ENCODE measurements at regions not wholly inside any gene's neighbourhood (a gene's known extent, or its start where the extent isn't known, plus 50 kb on each side); places are given as distances from the start of the nearest gene placed in this dataset.
"Not testable (repeated sequence)": the region's sequence is repeated elsewhere in the genome, so short reads cannot be mapped to it uniquely, and the experiment has no call there.

DNA sequence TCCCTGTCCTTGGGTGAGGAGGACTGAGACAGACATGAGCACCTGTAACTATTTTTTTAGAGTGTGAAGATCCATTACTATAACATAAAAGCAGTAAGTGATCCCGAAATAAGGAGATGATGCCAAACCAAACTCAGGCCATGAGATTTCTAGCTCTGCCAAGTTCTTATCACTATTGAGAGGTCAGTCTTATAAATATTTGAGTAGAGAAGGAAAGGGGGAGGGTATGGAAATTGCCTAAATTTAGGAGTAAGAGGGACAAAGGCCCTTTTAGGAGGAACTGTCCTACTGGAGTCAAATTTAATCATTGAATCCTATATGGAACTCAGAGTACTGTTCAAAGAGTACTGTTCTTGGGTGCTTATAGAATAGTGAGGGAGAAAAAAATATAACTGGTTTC lies 326.9 kb upstream of the NAALADL2 start:
- H3K27me3 Mint-ChIP-seq = no peaks in the 10 kb centered on the region
- H3K27ac Mint-ChIP-seq = no peak overlapping the region
- no peaks in the 10 kb centered on the region for H3K36me3 Mint-ChIP-seq (ENCODE audit: low read depth)
- H3K4me1 Mint-ChIP-seq (ENCODE audit: low read depth) = no peaks in the 10 kb centered on the region
- peaks cover 5% of the 10 kb centered on the region for H3K9me3 Mint-ChIP-seq
- H3K4me3 Mint-ChIP-seq = no peak overlapping the region

DNA sequence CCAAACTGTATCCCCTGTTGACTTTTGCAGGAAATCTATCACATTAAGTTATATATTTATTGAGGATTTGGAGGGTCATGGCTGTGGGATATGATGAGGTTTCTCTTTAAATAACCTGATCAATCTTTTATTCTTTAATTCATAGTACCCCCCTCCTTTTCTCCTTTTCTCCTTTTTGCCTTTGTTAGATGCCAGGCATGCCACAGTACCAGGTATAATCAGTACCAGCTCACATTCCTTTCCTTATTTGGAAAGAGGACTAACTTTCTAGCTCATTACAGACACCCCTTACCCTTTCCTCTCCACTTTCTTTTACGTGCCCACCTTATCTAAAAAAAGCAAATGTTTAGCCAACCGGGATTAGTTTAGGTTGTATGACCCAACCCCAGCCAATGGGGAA lies 326.4 kb upstream of the NAALADL2 start:
- H3K27ac Mint-ChIP-seq = no peak overlapping the region
- H3K36me3 Mint-ChIP-seq (ENCODE audit: low read depth) = no peaks in the 10 kb centered on the region
- H3K4me3 Mint-ChIP-seq = no peak overlapping the region
- no peaks in the 10 kb centered on the region for H3K27me3 Mint-ChIP-seq
- H3K4me1 Mint-ChIP-seq (ENCODE audit: low read depth) = no peaks in the 10 kb centered on the region
- H3K9me3 Mint-ChIP-seq = peaks cover 5% of the 10 kb centered on the region

DNA sequence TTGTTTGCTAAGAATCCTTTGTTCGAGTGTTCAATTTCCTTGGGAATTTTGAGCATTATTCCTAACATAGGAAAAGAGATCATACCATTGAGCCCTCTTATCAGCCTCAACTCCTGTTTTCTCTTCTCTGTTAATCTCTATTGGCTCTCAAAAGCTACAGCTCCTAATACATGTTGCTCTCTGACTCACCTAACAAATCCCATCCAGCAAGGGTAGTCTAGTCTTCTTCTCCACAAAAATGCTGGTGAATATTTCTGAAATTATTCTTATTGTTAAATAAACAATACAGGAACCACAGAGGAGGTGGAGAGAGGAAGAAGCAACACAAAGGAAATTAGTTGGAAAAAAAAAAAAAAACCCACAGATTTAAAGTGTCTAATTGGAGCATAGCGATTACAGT lies 325.8 kb upstream of the NAALADL2 start:
- Mint-ChIP-seq H3K9me3 (peaks cover 5% of the 10 kb centered on the region), H3K4me1 (ENCODE audit: low read depth) (no peaks in the 10 kb centered on the region), H3K27ac (no peak overlapping the region), H3K4me3 (no peak overlapping the region), H3K27me3 (no peaks in the 10 kb centered on the region), H3K36me3 (ENCODE audit: low read depth) (no peaks in the 10 kb centered on the region)

DNA sequence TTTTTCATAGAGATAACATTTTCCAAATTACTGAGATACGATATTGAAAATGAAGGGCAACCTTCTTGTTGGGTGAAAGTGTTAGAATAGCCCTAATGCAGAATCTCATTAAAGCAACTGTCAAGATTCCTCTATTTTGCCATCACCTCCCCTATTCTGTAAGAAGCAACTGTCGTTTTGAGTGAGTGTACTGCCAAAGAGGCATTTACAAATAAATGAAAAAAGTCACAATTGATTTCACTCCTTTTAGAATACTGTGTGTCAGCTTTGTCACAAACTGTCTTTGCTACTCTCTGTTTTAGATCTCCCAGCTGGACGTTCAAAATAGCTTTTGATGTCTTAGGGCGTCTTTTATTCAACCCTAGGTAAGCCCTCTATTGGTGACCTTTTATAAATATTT lies 322.8 kb upstream of the NAALADL2 start:
- Mint-ChIP-seq H3K27me3 (no peaks in the 10 kb centered on the region), H3K4me1 (ENCODE audit: low read depth) (no peaks in the 10 kb centered on the region), H3K9me3 (no peaks in the 10 kb centered on the region), H3K4me3 (no peak overlapping the region), H3K36me3 (ENCODE audit: low read depth) (no peaks in the 10 kb centered on the region), H3K27ac (no peak overlapping the region)

DNA sequence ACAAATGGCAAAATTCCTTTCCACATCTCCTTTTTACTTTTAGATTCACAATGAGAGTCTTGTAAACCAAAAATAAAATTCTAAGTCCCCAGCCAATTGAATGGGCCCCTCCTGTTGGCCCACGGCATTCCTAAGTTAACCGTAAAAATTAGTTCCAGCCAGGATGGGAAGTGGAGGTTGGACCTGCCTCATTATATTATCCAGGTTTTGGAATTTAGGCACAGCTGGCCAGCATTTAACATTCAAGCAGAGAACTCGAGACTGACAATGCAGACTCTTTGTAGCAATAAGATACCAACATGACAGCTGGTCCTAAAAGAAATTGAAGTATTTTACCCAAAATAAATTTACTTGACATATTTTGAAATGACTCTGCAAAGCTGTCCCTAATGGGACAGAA lies 321.0 kb upstream of the NAALADL2 start:
- no peak overlapping the region for H3K27ac Mint-ChIP-seq
- no peak overlapping the region for H3K4me3 Mint-ChIP-seq
- no peaks in the 10 kb centered on the region for H3K36me3 Mint-ChIP-seq (ENCODE audit: low read depth)
- H3K9me3 Mint-ChIP-seq = no peaks in the 10 kb centered on the region
- no peaks in the 10 kb centered on the region for H3K27me3 Mint-ChIP-seq
- H3K4me1 Mint-ChIP-seq (ENCODE audit: low read depth) = no peaks in the 10 kb centered on the region

DNA sequence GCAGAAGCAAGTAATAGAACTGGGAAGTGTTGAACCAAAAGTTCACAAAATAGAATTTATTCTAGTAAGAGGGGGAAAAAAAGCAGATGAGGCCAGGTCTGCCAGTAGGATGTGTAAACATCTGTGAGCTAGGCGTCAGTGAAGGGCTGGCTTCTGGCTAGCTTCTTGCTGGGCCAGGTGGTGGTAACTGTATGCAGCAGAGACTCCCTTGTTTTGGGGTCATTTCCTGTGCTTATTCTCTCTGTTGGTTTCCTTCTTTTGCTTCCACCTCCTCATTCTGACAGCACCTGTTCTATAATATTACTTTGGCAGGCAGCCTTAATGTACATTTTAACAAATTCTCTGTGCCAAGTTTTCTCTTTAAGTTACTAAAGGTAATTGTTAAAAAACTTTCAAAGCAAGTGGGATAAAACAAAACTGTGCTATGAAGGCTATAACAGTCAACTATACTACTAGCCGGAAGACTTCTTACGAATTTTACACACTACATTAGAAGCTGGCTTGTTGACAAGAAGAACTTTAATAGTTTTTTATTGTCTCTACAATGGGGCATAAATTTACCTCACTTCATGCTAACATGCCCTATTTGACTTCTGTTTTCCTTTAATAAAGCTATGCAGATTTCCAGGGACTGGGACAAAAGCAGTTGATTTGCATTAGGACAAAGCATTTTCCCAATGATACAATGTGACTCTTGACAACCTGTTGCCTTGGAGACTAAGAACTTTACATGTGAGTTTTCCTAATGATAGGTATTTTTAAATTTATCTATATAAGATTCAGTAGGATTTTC lies 318.8 kb upstream of the NAALADL2 start:
- H3K4me3 Mint-ChIP-seq = no peak overlapping the region
- H3K36me3 Mint-ChIP-seq (ENCODE audit: low read depth) = no peaks in the 10 kb centered on the region
- no peaks in the 10 kb centered on the region for H3K27me3 Mint-ChIP-seq
- H3K27ac Mint-ChIP-seq = no peak overlapping the region
- peaks cover 4% of the 10 kb centered on the region for H3K9me3 Mint-ChIP-seq
- H3K4me1 Mint-ChIP-seq (ENCODE audit: low read depth) = no peaks in the 10 kb centered on the region

DNA sequence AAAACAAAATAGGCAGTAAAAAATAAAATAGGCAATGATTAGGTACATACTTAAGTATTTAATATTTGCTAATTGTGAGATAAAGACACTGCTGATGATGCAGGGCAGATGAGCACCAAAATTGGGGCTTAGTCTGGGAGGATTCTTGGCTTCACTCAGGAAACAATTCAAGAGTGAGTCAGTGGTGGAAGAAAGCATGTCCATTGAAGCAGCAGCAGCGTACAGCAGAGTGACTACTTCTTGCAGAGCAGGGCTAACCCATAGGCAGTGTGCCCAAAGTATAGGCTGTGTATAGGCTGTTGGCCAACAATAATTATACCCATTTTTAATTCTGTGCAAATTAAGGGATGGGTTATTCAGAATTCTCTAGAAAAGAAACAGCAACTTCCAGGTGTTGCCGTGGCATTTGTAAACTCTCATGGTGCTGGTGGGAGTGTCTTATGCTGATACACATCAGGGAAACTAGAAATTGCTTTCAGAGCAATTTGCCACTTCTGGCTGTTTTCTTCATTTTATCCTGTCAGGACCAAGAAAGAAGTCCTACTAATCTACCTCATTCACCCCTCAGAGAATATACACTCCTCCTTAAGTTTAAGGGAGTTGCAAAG lies 317.3 kb upstream of the NAALADL2 start:
- Mint-ChIP-seq H3K27ac (no peak overlapping the region), H3K36me3 (ENCODE audit: low read depth) (no peaks in the 10 kb centered on the region), H3K4me1 (ENCODE audit: low read depth) (no peaks in the 10 kb centered on the region), H3K27me3 (no peaks in the 10 kb centered on the region), H3K4me3 (no peak overlapping the region), H3K9me3 (peaks cover 5% of the 10 kb centered on the region)

DNA sequence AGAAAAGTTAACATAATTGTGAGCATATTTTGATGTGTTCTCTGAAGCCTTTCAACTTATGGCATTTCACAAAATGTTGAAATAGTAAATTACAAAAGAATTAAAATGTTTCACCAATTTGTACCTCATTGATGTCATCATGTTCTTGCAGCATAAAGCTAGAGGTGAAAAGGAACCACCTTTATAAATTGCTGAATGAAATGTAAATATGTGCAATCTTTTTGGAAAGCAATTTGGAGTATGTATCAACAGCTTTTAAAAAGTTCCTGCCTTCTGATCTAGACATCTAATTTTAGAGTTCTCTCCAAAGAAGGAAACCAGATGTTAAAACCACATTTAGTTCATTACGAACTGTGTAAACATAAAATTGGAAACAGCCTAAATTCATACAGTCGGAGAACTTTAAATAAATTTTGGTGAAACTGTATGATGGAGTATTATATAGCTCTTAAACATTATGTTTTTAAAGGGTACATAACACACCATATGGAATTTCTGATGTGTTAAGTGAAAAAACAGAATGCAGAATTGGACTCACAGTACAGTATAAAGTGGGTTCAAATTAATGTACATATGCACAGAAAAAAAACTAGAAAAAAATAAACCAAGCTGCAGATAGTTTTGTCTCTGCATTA lies 311.2 kb upstream of the NAALADL2 start:
- H3K4me3 Mint-ChIP-seq = no peak overlapping the region
- H3K9me3 Mint-ChIP-seq = peaks cover 5% of the 10 kb centered on the region
- H3K4me1 Mint-ChIP-seq (ENCODE audit: low read depth) = no peaks in the 10 kb centered on the region
- no peaks in the 10 kb centered on the region for H3K27me3 Mint-ChIP-seq
- no peak overlapping the region for H3K27ac Mint-ChIP-seq
- no peaks in the 10 kb centered on the region for H3K36me3 Mint-ChIP-seq (ENCODE audit: low read depth)

DNA sequence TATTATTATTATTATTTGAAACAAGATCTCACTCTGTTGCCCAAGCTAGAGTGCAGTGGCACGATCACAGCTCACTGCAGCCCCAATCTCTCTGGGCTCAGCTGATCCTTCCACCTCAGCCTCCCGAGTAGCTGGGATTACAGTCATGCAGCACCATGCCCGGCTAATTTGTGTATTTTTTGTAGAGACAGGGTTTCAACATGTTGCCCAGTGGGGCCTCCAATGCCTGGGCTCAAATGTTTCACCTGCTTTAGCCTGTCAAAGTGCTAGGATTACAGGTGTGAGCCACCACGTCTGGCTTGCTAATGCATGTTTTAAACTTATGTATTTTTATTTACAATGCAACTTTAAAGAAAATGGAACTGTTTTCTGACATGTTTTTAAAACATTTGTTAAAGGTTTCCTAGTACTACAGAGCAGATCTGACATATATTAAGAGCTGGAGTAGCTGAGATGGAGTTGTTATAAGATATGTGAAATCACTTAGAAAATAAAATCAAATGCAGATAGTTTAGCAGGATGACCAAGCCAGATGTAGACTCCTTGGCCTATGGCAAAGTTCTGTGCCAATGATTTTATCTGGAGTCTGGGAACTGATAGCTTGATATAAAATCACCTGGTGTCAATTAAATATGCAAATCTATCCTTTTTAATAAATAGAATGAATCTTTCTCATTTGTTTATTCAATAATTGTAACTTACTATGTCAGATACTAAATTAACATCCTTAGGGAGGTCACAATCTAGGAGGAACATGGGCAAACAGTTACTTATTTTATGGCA lies 310.1 kb upstream of the NAALADL2 start:
- no peak overlapping the region for H3K4me3 Mint-ChIP-seq
- H3K36me3 Mint-ChIP-seq (ENCODE audit: low read depth) = no peaks in the 10 kb centered on the region
- peaks cover 5% of the 10 kb centered on the region for H3K9me3 Mint-ChIP-seq
- no peaks in the 10 kb centered on the region for H3K4me1 Mint-ChIP-seq (ENCODE audit: low read depth)
- H3K27me3 Mint-ChIP-seq = no peaks in the 10 kb centered on the region
- H3K27ac Mint-ChIP-seq = no peak overlapping the region

DNA sequence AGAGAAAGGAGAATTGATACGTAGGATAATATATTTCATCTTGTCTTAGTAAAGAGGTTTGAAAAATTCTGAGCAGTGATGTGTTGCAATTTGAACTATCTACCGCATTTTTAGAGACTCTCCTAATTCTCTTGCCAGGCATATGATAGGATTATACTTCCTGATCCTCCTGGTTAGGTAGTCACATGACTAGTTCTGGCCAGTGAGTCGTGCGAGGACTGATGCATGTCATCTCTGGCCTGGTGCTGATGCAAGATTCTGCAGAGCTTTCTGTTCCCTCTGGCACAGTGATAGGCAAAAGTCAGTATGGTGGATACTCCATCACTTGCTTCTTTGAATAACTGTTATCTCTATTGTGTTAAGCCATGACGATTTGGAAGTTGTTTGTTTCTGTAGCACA lies 277.6 kb upstream of the NAALADL2 start:
- no peak overlapping the region for H3K4me3 Mint-ChIP-seq
- H3K27ac Mint-ChIP-seq = no peak overlapping the region
- H3K27me3 Mint-ChIP-seq = no peaks in the 10 kb centered on the region
- H3K9me3 Mint-ChIP-seq = no peaks in the 10 kb centered on the region
- H3K4me1 Mint-ChIP-seq (ENCODE audit: low read depth) = no peaks in the 10 kb centered on the region
- no peaks in the 10 kb centered on the region for H3K36me3 Mint-ChIP-seq (ENCODE audit: low read depth)

DNA sequence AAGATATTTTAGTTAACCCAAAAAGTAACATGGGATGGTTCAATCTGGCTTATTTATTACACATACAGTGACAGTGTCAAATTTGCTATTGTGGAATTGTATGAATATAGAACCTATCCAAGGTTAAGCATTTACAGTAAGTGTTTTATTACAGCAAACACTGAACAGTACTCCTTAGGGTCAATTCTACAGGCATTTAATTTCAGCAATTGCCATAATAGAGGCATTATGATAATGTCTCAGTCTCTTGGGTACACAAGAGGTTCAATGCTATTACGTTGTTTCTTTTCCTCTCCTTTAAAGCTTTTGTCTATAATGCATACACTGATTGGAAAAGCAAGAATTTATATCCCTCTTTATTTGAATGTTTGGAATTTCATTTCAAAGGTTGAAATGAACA lies 275.7 kb upstream of the NAALADL2 start:
- no peaks in the 10 kb centered on the region for H3K36me3 Mint-ChIP-seq (ENCODE audit: low read depth)
- no peak overlapping the region for H3K27ac Mint-ChIP-seq
- no peaks in the 10 kb centered on the region for H3K27me3 Mint-ChIP-seq
- H3K4me1 Mint-ChIP-seq (ENCODE audit: low read depth) = no peaks in the 10 kb centered on the region
- H3K9me3 Mint-ChIP-seq = no peaks in the 10 kb centered on the region
- no peak overlapping the region for H3K4me3 Mint-ChIP-seq

DNA sequence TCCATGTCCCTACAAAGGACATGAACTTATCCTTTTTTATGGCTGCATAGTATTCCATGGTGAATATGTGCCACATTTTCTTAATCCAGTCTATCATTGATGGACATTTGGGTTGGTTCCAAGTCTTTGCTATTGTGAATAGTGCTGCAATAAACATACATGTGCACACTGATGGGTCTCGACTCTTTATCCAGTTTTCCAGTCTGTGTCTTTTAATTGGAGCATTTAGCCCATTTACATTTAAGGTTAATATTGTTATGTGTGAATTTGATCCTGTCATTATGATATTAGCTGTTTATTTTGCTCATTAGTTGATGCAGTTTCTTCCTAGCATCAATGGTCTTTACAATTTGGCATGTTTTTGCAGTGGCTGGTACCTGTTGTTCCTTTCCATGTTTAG lies 272.0 kb upstream of the NAALADL2 start:
- not testable (repeated sequence) for H3K27ac Mint-ChIP-seq; H3K27me3 Mint-ChIP-seq; H3K4me3 Mint-ChIP-seq; H3K4me1 Mint-ChIP-seq (ENCODE audit: low read depth); H3K36me3 Mint-ChIP-seq (ENCODE audit: low read depth); H3K9me3 Mint-ChIP-seq

DNA sequence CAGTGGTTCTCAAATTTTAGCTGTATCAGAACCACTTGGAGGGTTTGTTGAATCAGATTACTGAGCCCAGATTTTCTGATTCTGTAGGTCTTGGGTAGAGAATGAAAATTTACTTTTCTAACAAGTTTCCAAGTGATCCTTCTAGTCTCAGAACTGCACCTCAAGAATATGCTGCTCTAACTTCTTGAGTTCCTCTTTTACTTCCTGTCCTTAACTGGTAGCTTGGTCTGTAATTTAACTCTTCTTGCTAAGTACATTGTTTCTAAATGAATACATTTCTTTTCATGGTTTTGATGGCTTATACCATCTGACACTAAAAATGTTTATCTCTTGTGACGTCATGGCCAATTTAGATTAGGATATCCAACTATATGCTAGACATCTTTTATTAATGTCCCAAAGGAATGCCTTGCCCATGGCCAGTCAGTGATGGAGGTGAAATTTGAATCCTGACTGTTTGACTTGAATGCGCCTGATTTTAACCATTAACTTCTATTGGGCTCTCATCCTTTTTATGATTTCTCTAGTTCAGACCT lies 262.6 kb upstream of the NAALADL2 start:
- Mint-ChIP-seq H3K4me1 (ENCODE audit: low read depth) (no peaks in the 10 kb centered on the region), H3K4me3 (no peak overlapping the region), H3K36me3 (ENCODE audit: low read depth) (no peaks in the 10 kb centered on the region), H3K27ac (no peak overlapping the region), H3K27me3 (no peaks in the 10 kb centered on the region), H3K9me3 (peaks cover 12% of the 10 kb centered on the region)

DNA sequence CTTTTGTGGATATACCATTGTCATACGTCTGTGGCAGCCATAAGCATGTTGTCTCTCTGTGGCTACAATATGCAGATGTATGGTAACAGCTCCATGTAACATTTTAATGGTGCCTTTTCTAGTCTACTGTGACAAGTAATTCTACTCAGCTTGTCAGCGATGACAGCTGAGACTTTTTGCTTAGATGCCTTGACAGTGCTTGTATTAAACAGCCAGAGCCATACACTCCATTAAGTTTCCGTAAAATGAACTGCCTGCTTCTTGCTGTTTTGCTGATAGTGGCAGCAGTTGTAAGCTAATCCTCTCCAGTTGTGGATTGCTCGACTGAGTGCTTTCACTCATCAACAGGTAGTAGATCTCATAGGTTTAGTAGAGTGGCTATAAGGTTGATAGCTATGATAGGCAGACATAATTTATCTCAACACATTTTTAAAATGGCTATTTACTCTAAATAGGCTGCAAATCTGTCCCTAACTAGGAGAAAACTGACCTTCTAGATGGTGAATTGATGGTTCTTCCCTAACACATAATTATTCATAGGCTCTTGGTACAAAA lies 260.2 kb upstream of the NAALADL2 start:
- H3K36me3 Mint-ChIP-seq (ENCODE audit: low read depth) = no peaks in the 10 kb centered on the region
- H3K4me1 Mint-ChIP-seq (ENCODE audit: low read depth) = no peaks in the 10 kb centered on the region
- no peaks in the 10 kb centered on the region for H3K27me3 Mint-ChIP-seq
- H3K4me3 Mint-ChIP-seq = no peak overlapping the region
- H3K27ac Mint-ChIP-seq = no peak overlapping the region
- H3K9me3 Mint-ChIP-seq = peaks cover 12% of the 10 kb centered on the region

DNA sequence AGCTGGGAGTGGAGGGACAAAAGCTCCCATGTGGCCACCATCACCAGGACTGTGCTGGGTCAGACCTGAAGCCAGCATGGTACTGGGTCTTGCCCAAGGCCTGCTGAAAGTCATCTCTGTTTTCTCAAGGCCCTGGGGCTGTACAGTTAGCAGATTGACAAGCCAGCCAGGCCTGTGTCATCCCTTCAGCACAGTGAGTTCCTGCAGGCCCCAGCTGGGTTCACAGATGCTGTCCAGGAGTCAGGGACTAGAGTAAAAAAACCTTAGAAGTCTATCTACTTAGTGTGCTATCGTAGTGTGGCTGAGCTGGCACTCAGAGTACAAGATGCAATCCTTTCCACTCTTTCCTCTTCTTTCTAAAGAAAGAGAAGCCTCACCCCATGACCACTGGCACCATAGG lies 246.0 kb upstream of the NAALADL2 start:
- Mint-ChIP-seq H3K27ac (no peak overlapping the region), H3K27me3 (no peaks in the 10 kb centered on the region), H3K4me3 (no peak overlapping the region), H3K9me3 (peaks cover 8% of the 10 kb centered on the region), H3K36me3 (ENCODE audit: low read depth) (no peaks in the 10 kb centered on the region), H3K4me1 (ENCODE audit: low read depth) (no peaks in the 10 kb centered on the region)
